DOHH2 (cell line): ENCODE measurements at regions not wholly inside any gene's neighbourhood (a gene's known extent, or its start where the extent isn't known, plus 50 kb on each side); places are given as distances from the start of the nearest gene placed in this dataset.

Source experiments
- H3F3A ChIP-seq: fragments of 200-600 bp; sonication (generic), shearing (Covaris generic); 2 replicates; pipeline ENCODE4 v1.6.0; 2016; ENCODE audit warnings: antibody characterized with exemption, mild to moderate bottlenecking; ENCODE audit not compliant: control insufficient read depth, insufficient read depth
- H3K27ac ChIP-seq: fragments of 200-600 bp; sonication (generic); 2 replicates; pipeline ENCODE4 v1.5.1; 2014; ENCODE audit warnings: low read depth, mild to moderate bottlenecking, low read length, moderate library complexity
- H3K27me3 ChIP-seq: fragments of 200-600 bp; sonication (generic); 2 replicates; pipeline ENCODE4 v1.6.1; 2014; ENCODE audit warnings: mild to moderate bottlenecking, low read length, mixed read lengths; ENCODE audit not compliant: control insufficient read depth
- H3K36me3 ChIP-seq: fragments of 200-600 bp; sonication (generic); 2 replicates; pipeline ENCODE4 v1.6.1; 2014; ENCODE audit warnings: mild to moderate bottlenecking, low read length, moderate library complexity, mixed read lengths; ENCODE audit not compliant: control insufficient read depth
- H3K4me1 ChIP-seq: fragments of 200-600 bp; sonication (generic); 2 replicates; pipeline ENCODE4 v1.6.1; 2014; ENCODE audit warnings: mild to moderate bottlenecking, low read length, mixed read lengths; ENCODE audit not compliant: control insufficient read depth
- H3K4me2 ChIP-seq: fragments of 200-600 bp; sonication (generic); 2 replicates; pipeline ENCODE4 v1.6.0; 2014; ENCODE audit warnings: mild to moderate bottlenecking, low read length, moderate library complexity
- H3K4me3 ChIP-seq: fragments of 200-600 bp; sonication (generic); 2 replicates; pipeline ENCODE4 v1.5.1; 2014; ENCODE audit warnings: mild to moderate bottlenecking, low read length, mixed read lengths
- H3K79me2 ChIP-seq: fragments of 200-600 bp; sonication (generic); 2 replicates; pipeline ENCODE4 v1.6.1; 2014; ENCODE audit warnings: mild to moderate bottlenecking, low read length, mixed read lengths; ENCODE audit not compliant: control insufficient read depth
- H3K9me2 ChIP-seq: fragments of 200-600 bp; sonication (generic); replicated peaks from 2 replicates; pipeline ENCODE4 v1.6.1; 2014; ENCODE audit warnings: mild to moderate bottlenecking, low read length, mixed read lengths; ENCODE audit not compliant: control insufficient read depth
- H3K9me3 ChIP-seq: fragments of 200-600 bp; sonication (generic); 2 replicates; pipeline ENCODE4 v1.6.1; 2014; ENCODE audit warnings: antibody characterized with exemption, low read length, mixed read lengths; ENCODE audit not compliant: control insufficient read depth, insufficient read depth
- H4K20me1 ChIP-seq: fragments of 200-600 bp; sonication (generic); 2 replicates; pipeline ENCODE4 v1.6.0; 2014; ENCODE audit warnings: low read depth, mild to moderate bottlenecking, antibody characterized with exemption, low read length, moderate library complexity; ENCODE audit not compliant: control insufficient read depth, insufficient read depth
- EZH2phosphoT487 ChIP-seq: fragments of 200-600 bp; sonication (generic); IDR thresholded peaks from 2 replicates; pipeline ENCODE4 v1.6.1; 2017; ENCODE audit warnings: borderline replicate concordance, mild to moderate bottlenecking, antibody characterized with exemption, low read length, moderate library complexity, mixed read lengths
- TF ChIP-seq, protein P1 (sequence below): fragments of 200-600 bp; sonication (generic); IDR thresholded peaks from one replicate; pipeline ENCODE4 v1.5.1; 2014; ENCODE audit warnings: antibody characterized with exemption, mild to moderate bottlenecking, low read depth, low read length; ENCODE audit not compliant: poor library complexity, severe bottlenecking

DNA sequence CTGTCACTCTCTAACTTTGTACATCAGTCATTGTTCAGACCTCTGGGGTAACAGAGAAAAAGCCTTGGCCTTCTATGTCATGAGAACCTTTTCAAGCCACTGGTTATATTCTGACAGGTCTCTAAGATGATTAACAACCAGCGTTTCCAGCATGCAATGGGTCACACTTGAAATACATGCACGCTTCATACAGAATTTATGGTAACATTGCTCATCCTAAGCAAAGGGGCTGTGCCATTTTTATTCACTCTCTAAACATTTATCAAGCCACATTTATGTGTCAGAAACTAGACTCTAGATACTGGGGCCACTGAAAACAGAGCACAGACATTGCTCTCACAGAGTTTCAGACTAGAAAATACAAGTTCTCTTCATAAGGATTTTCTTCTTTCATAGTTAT, 501.4 kb upstream of the DAB1 start:
- H3K4me2 ChIP-seq, result no peak overlapping the region
- H3K27ac ChIP-seq, result no peak overlapping the region
- no peaks in the 10 kb centered on the region for H3F3A ChIP-seq
- H3K79me2 ChIP-seq, result no peaks in the 10 kb centered on the region
- H4K20me1 ChIP-seq, result no peaks in the 10 kb centered on the region
- H3K9me2 ChIP-seq, result no peaks in the 10 kb centered on the region
- no peak overlapping the region for H3K4me3 ChIP-seq
- no peaks in the 10 kb centered on the region for H3K36me3 ChIP-seq
- no peak for TF ChIP-seq EZH2phosphoT487
- TF ChIP-seq, protein P1, sequence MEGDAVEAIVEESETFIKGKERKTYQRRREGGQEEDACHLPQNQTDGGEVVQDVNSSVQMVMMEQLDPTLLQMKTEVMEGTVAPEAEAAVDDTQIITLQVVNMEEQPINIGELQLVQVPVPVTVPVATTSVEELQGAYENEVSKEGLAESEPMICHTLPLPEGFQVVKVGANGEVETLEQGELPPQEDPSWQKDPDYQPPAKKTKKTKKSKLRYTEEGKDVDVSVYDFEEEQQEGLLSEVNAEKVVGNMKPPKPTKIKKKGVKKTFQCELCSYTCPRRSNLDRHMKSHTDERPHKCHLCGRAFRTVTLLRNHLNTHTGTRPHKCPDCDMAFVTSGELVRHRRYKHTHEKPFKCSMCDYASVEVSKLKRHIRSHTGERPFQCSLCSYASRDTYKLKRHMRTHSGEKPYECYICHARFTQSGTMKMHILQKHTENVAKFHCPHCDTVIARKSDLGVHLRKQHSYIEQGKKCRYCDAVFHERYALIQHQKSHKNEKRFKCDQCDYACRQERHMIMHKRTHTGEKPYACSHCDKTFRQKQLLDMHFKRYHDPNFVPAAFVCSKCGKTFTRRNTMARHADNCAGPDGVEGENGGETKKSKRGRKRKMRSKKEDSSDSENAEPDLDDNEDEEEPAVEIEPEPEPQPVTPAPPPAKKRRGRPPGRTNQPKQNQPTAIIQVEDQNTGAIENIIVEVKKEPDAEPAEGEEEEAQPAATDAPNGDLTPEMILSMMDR, result no peak
- no peaks in the 10 kb centered on the region for H3K27me3 ChIP-seq
- no peaks in the 10 kb centered on the region for H3K9me3 ChIP-seq
- H3K4me1 ChIP-seq, result no peaks in the 10 kb centered on the region

GRCh38 chr1:57922130-57922529, 498.3 kb upstream of the DAB1 start:
- no peaks in the 10 kb centered on the region for H4K20me1 ChIP-seq
- no peak overlapping the region for H3K4me2 ChIP-seq
- H3K36me3 ChIP-seq, result no peaks in the 10 kb centered on the region
- H3K9me3 ChIP-seq, result no peaks in the 10 kb centered on the region
- H3K4me1 ChIP-seq, result no peaks in the 10 kb centered on the region
- H3K4me3 ChIP-seq, result no peak overlapping the region
- TF ChIP-seq, protein P1, result no peak
- no peak for TF ChIP-seq EZH2phosphoT487
- no peak overlapping the region for H3K27ac ChIP-seq
- no peaks in the 10 kb centered on the region for H3F3A ChIP-seq
- H3K9me2 ChIP-seq, result no peaks in the 10 kb centered on the region
- no peaks in the 10 kb centered on the region for H3K79me2 ChIP-seq
- no peaks in the 10 kb centered on the region for H3K27me3 ChIP-seq

DNA sequence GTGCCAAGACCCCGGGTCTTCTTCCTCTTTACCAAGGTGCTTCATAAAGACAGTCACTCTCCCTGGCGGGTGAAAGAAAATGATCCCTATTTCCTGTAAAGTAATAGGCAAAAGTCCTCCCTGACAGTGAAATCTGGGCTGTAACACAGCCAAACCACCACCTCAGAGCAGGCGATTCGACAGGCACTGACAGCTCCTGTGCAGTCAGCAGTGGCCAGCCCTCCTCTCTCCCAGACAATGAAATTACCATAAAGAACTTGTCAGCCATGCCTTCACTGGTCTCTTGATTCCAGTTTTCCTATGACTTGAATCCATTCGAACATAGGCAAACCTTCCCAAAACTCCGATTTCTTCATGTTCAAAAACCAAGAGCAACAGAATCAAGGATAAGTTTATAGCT, 492.2 kb upstream of the DAB1 start:
- Histone ChIP-seq H3K9me3 (no peaks in the 10 kb centered on the region), H3K4me3 (no peak overlapping the region), H3F3A (no peaks in the 10 kb centered on the region), H3K36me3 (no peaks in the 10 kb centered on the region), H4K20me1 (no peaks in the 10 kb centered on the region), H3K79me2 (no peaks in the 10 kb centered on the region), H3K9me2 (no peaks in the 10 kb centered on the region), H3K27ac (no peak overlapping the region), H3K27me3 (no peaks in the 10 kb centered on the region), H3K4me2 (no peak overlapping the region), H3K4me1 (no peaks in the 10 kb centered on the region)
- TF ChIP-seq EZH2phosphoT487, result no peak
- TF ChIP-seq, protein P1, result no peak

- H3K4me2 ChIP-seq, result no peak overlapping the region
- no peaks in the 10 kb centered on the region for H3K4me1 ChIP-seq
- no peaks in the 10 kb centered on the region for H3K79me2 ChIP-seq
- no peak overlapping the region for H3K4me3 ChIP-seq
- no peaks in the 10 kb centered on the region for H3K9me3 ChIP-seq
- no peaks in the 10 kb centered on the region for H3K27me3 ChIP-seq
- no peaks in the 10 kb centered on the region for H3F3A ChIP-seq
- TF ChIP-seq EZH2phosphoT487, result no peak
- TF ChIP-seq, protein P1, result no peak
- H3K27ac ChIP-seq, result no peak overlapping the region
- no peaks in the 10 kb centered on the region for H3K9me2 ChIP-seq
- H3K36me3 ChIP-seq, result no peaks in the 10 kb centered on the region
- H4K20me1 ChIP-seq, result no peaks in the 10 kb centered on the region
Observed at GRCh38 chr1:57911427-57911826, 487.6 kb upstream of the DAB1 start.
